Endothelial cell of umbilical vein (primary cell): ENCODE measurements at regions not wholly inside any gene's neighbourhood (a gene's known extent, or its start where the extent isn't known, plus 50 kb on each side); places are given as distances from the start of the nearest gene placed in this dataset.

Experiments used
- BruUV-seq: library from RNA; stranded (reverse); fragments of 400-500 nt; replicated peaks from 2 replicates; lab custom pipeline; 2021; lab: Mats Ljungman, UMichigan
- CTCF ChIA-PET: fragments of 300-600, 350-600 bp; sonication (Branson Sonifier 250); formaldehyde crosslinking; loops from one replicate; lab custom pipeline; 2021; ENCODE audit warnings: antibody characterized with exemption, inconsistent platforms; lab: Charles Lee
- POLR2A ChIA-PET: fragments of 300-600, 350-600 bp; sonication (Branson Sonifier 250); formaldehyde crosslinking; loops from one replicate; lab custom pipeline; 2021; ENCODE audit warnings: antibody characterized with exemption, inconsistent platforms; lab: Charles Lee
- DNase-seq: peaks from one replicate; pipeline ENCODE4 v3.0.0-alpha.2; 2011; ENCODE audit warnings: low read depth, low spot score
- FAIRE-seq: peaks from 2 replicates; lab custom pipeline; 2011; peaks lifted over from hg19 to GRCh38; lab: Jason Lieb, UNC
- H2AFZ ChIP-seq: 2 replicates; pipeline ENCODE4 v1.6.0; 2012; ENCODE audit warnings: low read depth, low read length, control low read depth, inconsistent platforms
- H3K27ac ChIP-seq: 2 replicates; pipeline ENCODE4 v1.5.1; 2011; ENCODE audit warnings: low read depth, mild to moderate bottlenecking, control low read depth, low read length, moderate library complexity; ENCODE audit not compliant: insufficient read depth
- H3K27me3 ChIP-seq, 2 experiments: 2 replicates each; pipeline versions ENCODE4 v1.6.0 to v1.6.1; 2011; ENCODE audit warnings: low read length in 2 of 2, mixed read lengths in 1 of 2; ENCODE audit not compliant: control insufficient read depth in 2 of 2, insufficient read depth in 2 of 2
- H3K36me3 ChIP-seq, 2 experiments: 2 replicates in 1 of 2; 3 replicates in 1 of 2; pipeline ENCODE4 v1.5.1; 2011; ENCODE audit warnings: low read length in 2 of 2, mild to moderate bottlenecking in 1 of 2, moderate library complexity in 1 of 2; ENCODE audit not compliant: control insufficient read depth in 2 of 2, insufficient read depth in 2 of 2; ENCODE audit errors: extremely low read depth in 1 of 2
- H3K4me1 ChIP-seq: 3 replicates; pipeline ENCODE4 v1.5.1; 2011; ENCODE audit warnings: mild to moderate bottlenecking, low read length; ENCODE audit not compliant: control insufficient read depth, insufficient read depth; ENCODE audit errors: extremely low read depth
- H3K4me2 ChIP-seq: 2 replicates; pipeline ENCODE4 v1.6.1; 2011; ENCODE audit warnings: low read length, control low read depth, mixed read lengths; ENCODE audit not compliant: insufficient read depth
- H3K4me3 ChIP-seq, 3 experiments: fragments of 200-600 bp in 1 of 3; sonication (generic), shearing (Covaris generic) in 1 of 3; replicated peaks in 1 of 3; 2 replicates each; pipeline ENCODE4 v1.5.1; 2011 to 2016; ENCODE audit warnings: control low read depth in 3 of 3, low read length in 3 of 3, mild to moderate bottlenecking in 2 of 3, inconsistent platforms in 1 of 3, low read depth in 1 of 3, moderate library complexity in 1 of 3; ENCODE audit not compliant: insufficient read depth in 1 of 3
- H3K79me2 ChIP-seq: 2 replicates; pipeline ENCODE4 v1.6.0; 2012; ENCODE audit warnings: low read length, inconsistent platforms; ENCODE audit not compliant: control insufficient read depth, insufficient read depth
- H3K9ac ChIP-seq: replicated peaks from 2 replicates; pipeline ENCODE3; 2011; ENCODE audit warnings: low read length, control low read depth; ENCODE audit not compliant: insufficient read depth; ENCODE audit errors: extremely low read depth
- H3K9me1 ChIP-seq: replicated peaks from 3 replicates; pipeline ENCODE4 v1.6.0; 2011; ENCODE audit warnings: mild to moderate bottlenecking, low read length; ENCODE audit not compliant: control insufficient read depth, insufficient read depth; ENCODE audit errors: extremely low read depth
- H3K9me3 ChIP-seq: replicated peaks from 2 replicates; pipeline ENCODE4 v1.5.1; 2012; ENCODE audit warnings: low read length, inconsistent platforms; ENCODE audit not compliant: control insufficient read depth, insufficient read depth
- H4K20me1 ChIP-seq: replicated peaks from 2 replicates; pipeline ENCODE3; 2011; ENCODE audit warnings: mild to moderate bottlenecking, low read length; ENCODE audit not compliant: control insufficient read depth, insufficient read depth; ENCODE audit errors: extremely low read depth
- CTCF ChIP-seq, 2 donors: IDR thresholded peaks; 1 replicate in 1 of 2; 2 replicates in 1 of 2; pipeline ENCODE4 v1.5.1; 2011; ENCODE audit warnings: low read length in 2 of 2, mild to moderate bottlenecking in 2 of 2, moderate library complexity in 2 of 2, control low read depth in 1 of 2, inconsistent platforms in 1 of 2, low read depth in 1 of 2; ENCODE audit not compliant: insufficient read depth in 1 of 2; ENCODE audit errors: extremely low read depth in 1 of 2
- EZH2 ChIP-seq: IDR thresholded peaks from 2 replicates; pipeline ENCODE4 v1.6.1; 2012; ENCODE audit warnings: borderline replicate concordance, low read depth, mild to moderate bottlenecking, moderate library complexity, low read length, inconsistent platforms; ENCODE audit not compliant: severe bottlenecking
- FOS ChIP-seq: IDR thresholded peaks from 2 replicates; pipeline ENCODE4 v1.6.1; 2011; ENCODE audit warnings: mild to moderate bottlenecking, low read length, moderate library complexity, borderline replicate concordance; ENCODE audit not compliant: insufficient read depth
- GATA2 ChIP-seq: IDR thresholded peaks from 2 replicates; pipeline ENCODE4 v1.7.0; 2011; ENCODE audit warnings: low read depth, mild to moderate bottlenecking, moderate library complexity, mixed read lengths, low read length; ENCODE audit not compliant: insufficient read length, insufficient read depth
- JUN ChIP-seq: IDR thresholded peaks from 2 replicates; pipeline ENCODE4 v1.6.1; 2011; ENCODE audit warnings: borderline replicate concordance, low read depth; ENCODE audit not compliant: insufficient read length, insufficient read depth
- MAX ChIP-seq: IDR thresholded peaks from 2 replicates; pipeline ENCODE4 v1.6.1; 2011; ENCODE audit not compliant: insufficient read depth, insufficient read length
- MYC ChIP-seq: IDR thresholded peaks from one replicate; pipeline ENCODE4 v1.6.1; 2011; ENCODE audit warnings: mild to moderate bottlenecking, low read depth, low read length
- POLR2A ChIP-seq: IDR thresholded peaks from 2 replicates; pipeline ENCODE4 v1.6.1; 2012; ENCODE audit warnings: low read depth, mild to moderate bottlenecking, control low read depth, low read length
- POLR2AphosphoS5 ChIP-seq: IDR thresholded peaks from 2 replicates; pipeline ENCODE4 v1.6.1; 2012; ENCODE audit warnings: low read depth, mild to moderate bottlenecking, control low read depth, low read length, moderate library complexity; ENCODE audit not compliant: insufficient read depth
- dilution Hi-C: fragments of 300-500 bp; cut with MboI; formaldehyde crosslinking; loops from one replicate; pipeline ENCODE4 v1.15.0; 2019; ENCODE audit warnings: low sequenced_read_pairs; ENCODE audit not compliant: extremely low pct_ligation_motif_present
- intact Hi-C: fragments of 100-400 bp; cut with micrococcal nuclease; formaldehyde crosslinking; loops from one replicate; pipeline ENCODE4 v1.10.0; 2022

- no peak for FAIRE-seq
- TF ChIP-seq EZH2, result no peak
- TF ChIP-seq JUN, result no peak
- Histone ChIP-seq H3K9ac (no peak overlapping the region), H3K9me1 (no peaks in the 10 kb centered on the region), H3K4me2 (no peak overlapping the region), H4K20me1 (no peaks in the 10 kb centered on the region), H3K4me1 (no peaks in the 10 kb centered on the region), H3K27me3 (no peaks in the 10 kb centered on the region), H2AFZ (no peak overlapping the region), H3K4me3 (no peak overlapping the region), H3K27ac (no peak overlapping the region), H3K9me3 (no peaks in the 10 kb centered on the region), H3K79me2 (no peaks in the 10 kb centered on the region), H3K36me3 (no peaks in the 10 kb centered on the region)
- BruUV-seq, result no TSS peak
- ChIA-PET CTCF (no interaction called here), POLR2A (no interaction called here)
- dilution Hi-C loops, result no loop called here
- DNase-seq, result no peak
- intact Hi-C loops, result no loop called here
Observed at GRCh38 chr4:81666491-81666890, 194.8 kb upstream of the RASGEF1B start.

GRCh38 chr4:81665649-81666048 lies 193.9 kb upstream of the RASGEF1B start:
- ChIA-PET POLR2A (no interaction called here), CTCF (no interaction called here)
- TF ChIP-seq GATA2 (no peak), JUN (no peak), FOS (no peak), POLR2AphosphoS5 (no peak), MAX (no peak), EZH2 (no peak), POLR2A (no peak), MYC (no peak), CTCF (IDR thresholded peaks at IDR 0.05; ENCODE audit: extremely low read depth in 1 of 2, insufficient read depth in 1 of 2, low read depth in 1 of 2, low read length in 2 of 2) (no peak)
- H3K4me2 ChIP-seq, result no peak overlapping the region
- H3K4me3 ChIP-seq, result no peak overlapping the region
- no peaks in the 10 kb centered on the region for H3K27me3 ChIP-seq
- no peak overlapping the region for H2AFZ ChIP-seq
- no peak overlapping the region for H3K27ac ChIP-seq
- intact Hi-C loops (no loop called here), dilution Hi-C loops (no loop called here)
- H3K9ac ChIP-seq, result no peak overlapping the region
- H4K20me1 ChIP-seq, result no peaks in the 10 kb centered on the region
- H3K9me3 ChIP-seq, result no peaks in the 10 kb centered on the region
- H3K36me3 ChIP-seq, result no peaks in the 10 kb centered on the region
- DNase-seq (no peak), FAIRE-seq (no peak)
- no peaks in the 10 kb centered on the region for H3K4me1 ChIP-seq
- no peaks in the 10 kb centered on the region for H3K9me1 ChIP-seq
- no TSS peak for BruUV-seq
- H3K79me2 ChIP-seq, result no peaks in the 10 kb centered on the region
